NB4 (cell line): ENCODE measurements at regions not wholly inside any gene's neighbourhood (a gene's known extent, or its start where the extent isn't known, plus 50 kb on each side); places are given as distances from the start of the nearest gene placed in this dataset.

Experiments
- DNase-seq: peaks from one replicate; pipeline ENCODE4 v3.0.0; 2010; ENCODE audit warnings: low read depth
- H3K4me3 ChIP-seq: one replicate; pipeline ENCODE4 v1.5.1; 2011; ENCODE audit warnings: mild to moderate bottlenecking, low read depth, low read length, moderate library complexity
- CTCF ChIP-seq: IDR thresholded peaks from one replicate; pipeline ENCODE4 v1.5.1; 2012; ENCODE audit warnings: low read depth, low read length
- MAX ChIP-seq: IDR thresholded peaks from 2 replicates; pipeline ENCODE4 v1.6.1; 2011; ENCODE audit warnings: low read depth, low read length
- MYC ChIP-seq: IDR thresholded peaks from 2 replicates; pipeline ENCODE4 v1.6.1; 2011; ENCODE audit warnings: low read depth, low read length
- POLR2A ChIP-seq: IDR thresholded peaks from 2 replicates; pipeline ENCODE4 v1.6.1; 2011; ENCODE audit warnings: mild to moderate bottlenecking; ENCODE audit not compliant: insufficient read length; ENCODE audit errors: extremely low read depth

GRCh38 chr15:53453253-53454105 lies 306.0 kb downstream of the WDR72 start:
- TF ChIP-seq MAX = no peak
- TF ChIP-seq MYC = no peak
- TF ChIP-seq POLR2A = no peak
- TF ChIP-seq CTCF = no peak
- H3K4me3 ChIP-seq = no peak overlapping the region
- no peak for DNase-seq

GRCh38 chr15:53448232-53449015 lies 311.0 kb downstream of the WDR72 start:
- no peak overlapping the region for H3K4me3 ChIP-seq
- TF ChIP-seq MAX = no peak
- TF ChIP-seq CTCF = no peak
- no peak for TF ChIP-seq MYC
- TF ChIP-seq POLR2A = no peak
- no peak for DNase-seq

GRCh38 chr15:53447742-53448141 lies 311.7 kb downstream of the WDR72 start:
- no peak for TF ChIP-seq POLR2A
- TF ChIP-seq MAX = no peak
- TF ChIP-seq MYC = no peak
- no peak for TF ChIP-seq CTCF
- no peak for DNase-seq
- no peak overlapping the region for H3K4me3 ChIP-seq

- no peak for DNase-seq
- no peak overlapping the region for H3K4me3 ChIP-seq
- TF ChIP-seq CTCF (no peak), MYC (no peak), POLR2A (no peak), MAX (no peak)
Measured at GRCh38 chr15:53447053-53447574, 312.3 kb downstream of the WDR72 start.

- TF ChIP-seq MYC = no peak
- TF ChIP-seq CTCF = no peak
- TF ChIP-seq POLR2A = no peak
- TF ChIP-seq MAX = no peak
- DNase-seq = no peak
- no peak overlapping the region for H3K4me3 ChIP-seq
Measured at GRCh38 chr15:53446376-53446775, 313.1 kb downstream of the WDR72 start.
